ENCODE measurements at regions not wholly inside any gene's neighbourhood (a gene's known extent, or its start where the extent isn't known, plus 50 kb on each side); places are given as distances from the start of the nearest gene placed in this dataset.

- Histone ChIP-seq H4K20me1 (replicated peaks; ENCODE audit: control insufficient read depth, extremely low read depth, insufficient read depth, low read length) (no peaks in the 10 kb centered on the region), H3K4me2 (ENCODE audit: insufficient read depth, low read length) (no peak overlapping the region), H3K79me2 (ENCODE audit: control insufficient read depth, insufficient read depth, low read length) (no peaks in the 10 kb centered on the region), H3K9me3 (replicated peaks; ENCODE audit: control insufficient read depth, insufficient read depth, low read length) (no peaks in the 10 kb centered on the region), H3K4me3 (replicated peaks in 1 of 3; ENCODE audit: insufficient read depth in 1 of 3, low read depth in 1 of 3, low read length in 3 of 3) (no peak overlapping the region), H3K9ac (replicated peaks; ENCODE audit: extremely low read depth, insufficient read depth, low read length) (no peak overlapping the region), H3K27ac (ENCODE audit: insufficient read depth, low read depth, low read length) (no peak overlapping the region), H3K27me3 (ENCODE audit: control insufficient read depth in 2 of 2, insufficient read depth in 2 of 2, low read length in 2 of 2) (no peaks in the 10 kb centered on the region), H3K36me3 (ENCODE audit: control insufficient read depth in 2 of 2, extremely low read depth in 1 of 2, insufficient read depth in 2 of 2, low read length in 2 of 2) (no peaks in the 10 kb centered on the region), H3K9me1 (replicated peaks; ENCODE audit: control insufficient read depth, extremely low read depth, insufficient read depth, low read length) (no peaks in the 10 kb centered on the region), H2AFZ (ENCODE audit: low read depth, low read length) (no peak overlapping the region), H3K4me1 (ENCODE audit: control insufficient read depth, extremely low read depth, insufficient read depth, low read length) (no peaks in the 10 kb centered on the region)
- intact Hi-C loops (cut with micrococcal nuclease) (no loop called here), dilution Hi-C loops (cut with MboI; ENCODE audit: extremely low pct_ligation_motif_present, low sequenced_read_pairs) (no loop called here)
- FAIRE-seq (no peak), DNase-seq (ENCODE audit: low read depth, low spot score) (peak; percentile 63)
- TF ChIP-seq EZH2 (IDR thresholded peaks at IDR 0.05; ENCODE audit: borderline replicate concordance, low read depth, low read length, severe bottlenecking) (no peak), FOS (IDR thresholded peaks at IDR 0.05; ENCODE audit: borderline replicate concordance, insufficient read depth, low read length) (no peak)
- POLR2A ChIA-PET, result no interaction called here
- CTCF ChIA-PET, result no interaction called here
- BruUV-seq (replicated peaks), result no TSS peak
These were observed 318.9 kb upstream of the RND3 start for GRCh38 chr2:150806336-150806735.

- FAIRE-seq (no peak), DNase-seq (ENCODE audit: low read depth, low spot score) (no peak)
- no peaks in the 10 kb centered on the region for H3K36me3 ChIP-seq (ENCODE audit: control insufficient read depth in 2 of 2, extremely low read depth in 1 of 2, insufficient read depth in 2 of 2, low read length in 2 of 2)
- intact Hi-C loops (cut with micrococcal nuclease), result no loop called here
- dilution Hi-C loops (cut with MboI; ENCODE audit: extremely low pct_ligation_motif_present, low sequenced_read_pairs), result no loop called here
- no peaks in the 10 kb centered on the region for H3K27me3 ChIP-seq (ENCODE audit: control insufficient read depth in 2 of 2, insufficient read depth in 2 of 2, low read length in 2 of 2)
- no peaks in the 10 kb centered on the region for H3K9me1 ChIP-seq (replicated peaks; ENCODE audit: control insufficient read depth, extremely low read depth, insufficient read depth, low read length)
- no peak overlapping the region for H3K4me3 ChIP-seq (replicated peaks in 1 of 3; ENCODE audit: insufficient read depth in 1 of 3, low read depth in 1 of 3, low read length in 3 of 3)
- ChIA-PET CTCF (no interaction called here), POLR2A (no interaction called here)
- no peaks in the 10 kb centered on the region for H3K79me2 ChIP-seq (ENCODE audit: control insufficient read depth, insufficient read depth, low read length)
- TF ChIP-seq JUN (IDR thresholded peaks at IDR 0.05; ENCODE audit: borderline replicate concordance, insufficient read depth, insufficient read length, low read depth) (no peak), POLR2A (IDR thresholded peaks at IDR 0.05; ENCODE audit: low read depth, low read length) (no peak), FOS (IDR thresholded peaks at IDR 0.05; ENCODE audit: borderline replicate concordance, insufficient read depth, low read length) (no peak), GATA2 (IDR thresholded peaks at IDR 0.05; ENCODE audit: insufficient read depth, insufficient read length, low read depth, low read length) (no peak), MYC (IDR thresholded peaks at IDR 0.05; ENCODE audit: low read depth, low read length) (no peak), POLR2AphosphoS5 (IDR thresholded peaks at IDR 0.05; ENCODE audit: insufficient read depth, low read depth, low read length) (no peak), CTCF (IDR thresholded peaks at IDR 0.05; ENCODE audit: extremely low read depth in 1 of 2, insufficient read depth in 1 of 2, low read depth in 1 of 2, low read length in 2 of 2) (no peak)
- H2AFZ ChIP-seq (ENCODE audit: low read depth, low read length), result no peak overlapping the region
- no peaks in the 10 kb centered on the region for H3K9me3 ChIP-seq (replicated peaks; ENCODE audit: control insufficient read depth, insufficient read depth, low read length)
- H3K4me2 ChIP-seq (ENCODE audit: insufficient read depth, low read length), result no peak overlapping the region
- H4K20me1 ChIP-seq (replicated peaks; ENCODE audit: control insufficient read depth, extremely low read depth, insufficient read depth, low read length), result no peaks in the 10 kb centered on the region
- BruUV-seq (replicated peaks), result no TSS peak
- H3K27ac ChIP-seq (ENCODE audit: insufficient read depth, low read depth, low read length), result no peak overlapping the region
- no peaks in the 10 kb centered on the region for H3K4me1 ChIP-seq (ENCODE audit: control insufficient read depth, extremely low read depth, insufficient read depth, low read length)
- no peak overlapping the region for H3K9ac ChIP-seq (replicated peaks; ENCODE audit: extremely low read depth, insufficient read depth, low read length)
These were observed 316.4 kb upstream of the RND3 start for GRCh38 chr2:150803689-150804398.

Data from endothelial cell of umbilical vein (primary cell).